NT2/D1 (cell line): ENCODE measurements at regions not wholly inside any gene's neighbourhood (a gene's known extent, or its start where the extent isn't known, plus 50 kb on each side); places are given as distances from the start of the nearest gene placed in this dataset.

Experiments used
- DNase-seq: peaks from one replicate; pipeline ENCODE4 v3.0.0-alpha.2; 2011; ENCODE audit warnings: low read depth, low spot score
- H3K27me3 ChIP-seq: 2 replicates; pipeline ENCODE4 v1.6.0; 2011; ENCODE audit warnings: mild to moderate bottlenecking; ENCODE audit not compliant: insufficient read length, insufficient read depth
- H3K36me3 ChIP-seq: 2 replicates; pipeline ENCODE4 v1.6.1; 2011; ENCODE audit warnings: mild to moderate bottlenecking, low read length, mixed read lengths; ENCODE audit not compliant: insufficient read depth, insufficient read length
- H3K4me1 ChIP-seq: 2 replicates; pipeline ENCODE4 v1.5.1; 2011; ENCODE audit not compliant: insufficient read depth, insufficient read length
- H3K4me3 ChIP-seq: 2 replicates; pipeline ENCODE4 v1.5.1; 2011; ENCODE audit warnings: low read depth; ENCODE audit not compliant: insufficient read length
- H3K9ac ChIP-seq: 2 replicates; pipeline ENCODE4 v1.6.0; 2011; ENCODE audit warnings: low read depth; ENCODE audit not compliant: insufficient read length
- H3K9me3 ChIP-seq: 2 replicates; pipeline ENCODE4 v1.5.1; 2011; ENCODE audit warnings: mild to moderate bottlenecking, low read length; ENCODE audit not compliant: insufficient read depth
- SUZ12 ChIP-seq: IDR thresholded peaks from 2 replicates; pipeline ENCODE4 v1.6.1; 2011; ENCODE audit not compliant: insufficient read length, insufficient read depth; ENCODE audit errors: extremely low read depth
- YY1 ChIP-seq: IDR thresholded peaks from 2 replicates; pipeline ENCODE4 v1.6.1; 2011; ENCODE audit not compliant: insufficient read length, insufficient read depth
- ZNF274 ChIP-seq: IDR thresholded peaks from 2 replicates; pipeline ENCODE4 v1.6.1; 2011; ENCODE audit warnings: mild to moderate bottlenecking, low read depth, low read length

- H3K36me3 ChIP-seq: no peaks in the 10 kb centered on the region
- DNase-seq: no peak
- H3K4me3 ChIP-seq: no peak overlapping the region
- no peak for TF ChIP-seq SUZ12
- no peak for TF ChIP-seq YY1
- no peak for TF ChIP-seq ZNF274
- H3K27me3 ChIP-seq: no peaks in the 10 kb centered on the region
- H3K9ac ChIP-seq: no peak overlapping the region
- no peaks in the 10 kb centered on the region for H3K4me1 ChIP-seq
- no peaks in the 10 kb centered on the region for H3K9me3 ChIP-seq
Measured at GRCh38 chr7:17146621-17147020, 151.8 kb upstream of the AHR start.

GRCh38 chr7:17147409-17147808 lies 151.0 kb upstream of the AHR start:
- no peak overlapping the region for H3K4me3 ChIP-seq
- H3K4me1 ChIP-seq: no peaks in the 10 kb centered on the region
- H3K27me3 ChIP-seq: no peaks in the 10 kb centered on the region
- no peak overlapping the region for H3K9ac ChIP-seq
- no peaks in the 10 kb centered on the region for H3K9me3 ChIP-seq
- TF ChIP-seq SUZ12 (no peak), YY1 (no peak), ZNF274 (no peak)
- DNase-seq: no peak
- H3K36me3 ChIP-seq: no peaks in the 10 kb centered on the region

GRCh38 chr7:17150018-17150417 lies 148.4 kb upstream of the AHR start:
- H3K4me3 ChIP-seq: no peak overlapping the region
- no peaks in the 10 kb centered on the region for H3K4me1 ChIP-seq
- no peak overlapping the region for H3K9ac ChIP-seq
- no peak for DNase-seq
- TF ChIP-seq ZNF274 (no peak), YY1 (no peak), SUZ12 (no peak)
- H3K9me3 ChIP-seq: no peaks in the 10 kb centered on the region
- no peaks in the 10 kb centered on the region for H3K27me3 ChIP-seq
- H3K36me3 ChIP-seq: no peaks in the 10 kb centered on the region

- Histone ChIP-seq H3K4me3 (no peak overlapping the region), H3K9me3 (no peaks in the 10 kb centered on the region), H3K36me3 (no peaks in the 10 kb centered on the region), H3K27me3 (no peaks in the 10 kb centered on the region), H3K9ac (no peak overlapping the region), H3K4me1 (no peaks in the 10 kb centered on the region)
- DNase-seq: no peak
- TF ChIP-seq YY1: no peak
- no peak for TF ChIP-seq ZNF274
- no peak for TF ChIP-seq SUZ12
Measured at GRCh38 chr7:17152721-17153120, 145.7 kb upstream of the AHR start.

- no peaks in the 10 kb centered on the region for H3K9me3 ChIP-seq
- no peaks in the 10 kb centered on the region for H3K4me1 ChIP-seq
- DNase-seq: no peak
- no peak overlapping the region for H3K4me3 ChIP-seq
- H3K9ac ChIP-seq: no peak overlapping the region
- no peak for TF ChIP-seq SUZ12
- no peak for TF ChIP-seq YY1
- no peak for TF ChIP-seq ZNF274
- no peaks in the 10 kb centered on the region for H3K36me3 ChIP-seq
- H3K27me3 ChIP-seq: no peaks in the 10 kb centered on the region
Measured at GRCh38 chr7:17153536-17153935, 144.9 kb upstream of the AHR start.

GRCh38 chr7:17155529-17155928 lies 142.9 kb upstream of the AHR start:
- Histone ChIP-seq H3K9me3 (no peaks in the 10 kb centered on the region), H3K4me1 (no peaks in the 10 kb centered on the region), H3K36me3 (no peaks in the 10 kb centered on the region), H3K27me3 (no peaks in the 10 kb centered on the region), H3K9ac (no peak overlapping the region), H3K4me3 (no peak overlapping the region)
- DNase-seq: no peak
- TF ChIP-seq SUZ12 (no peak), ZNF274 (no peak), YY1 (no peak)

- no peak overlapping the region for H3K9ac ChIP-seq
- no peak overlapping the region for H3K4me3 ChIP-seq
- no peak for TF ChIP-seq ZNF274
- TF ChIP-seq YY1: no peak
- TF ChIP-seq SUZ12: no peak
- DNase-seq: no peak
- H3K27me3 ChIP-seq: no peaks in the 10 kb centered on the region
- no peaks in the 10 kb centered on the region for H3K9me3 ChIP-seq
- H3K36me3 ChIP-seq: no peaks in the 10 kb centered on the region
- no peaks in the 10 kb centered on the region for H3K4me1 ChIP-seq
Measured at GRCh38 chr7:17158261-17158660, 140.2 kb upstream of the AHR start.

GRCh38 chr7:17159500-17160037 lies 138.9 kb upstream of the AHR start:
- H3K36me3 ChIP-seq: no peaks in the 10 kb centered on the region
- no peak overlapping the region for H3K9ac ChIP-seq
- no peaks in the 10 kb centered on the region for H3K27me3 ChIP-seq
- no peak for DNase-seq
- no peak for TF ChIP-seq ZNF274
- TF ChIP-seq YY1: no peak
- TF ChIP-seq SUZ12: no peak
- H3K4me3 ChIP-seq: no peak overlapping the region
- H3K9me3 ChIP-seq: no peaks in the 10 kb centered on the region
- H3K4me1 ChIP-seq: no peaks in the 10 kb centered on the region
